Testis (tissue), 2 donors: ENCODE measurements at regions not wholly inside any gene's neighbourhood (a gene's known extent, or its start where the extent isn't known, plus 50 kb on each side); places are given as distances from the start of the nearest gene placed in this dataset.

ENCODE experiments used
- DNase-seq: peaks from one replicate; pipeline ENCODE4 v3.0.0-alpha.2; 2019
- H3K27ac ChIP-seq, 2 donors: fragments of 200-600 bp; sonication (generic); one replicate each; pipeline ENCODE4 v1.5.1; 2019
- H3K27me3 ChIP-seq: fragments of 200-600 bp; sonication (generic); one replicate; pipeline ENCODE4 v1.5.1; 2019
- H3K36me3 ChIP-seq: fragments of 200-600 bp; sonication (generic); one replicate; pipeline ENCODE4 v1.5.1; 2017; ENCODE audit warnings: low read depth; ENCODE audit errors: missing control alignments
- H3K4me1 ChIP-seq: fragments of 200-600 bp; sonication (generic); one replicate; pipeline ENCODE4 v1.5.1; 2019
- H3K4me3 ChIP-seq, 2 donors: fragments of 200-600 bp; sonication (generic); one replicate each; pipeline ENCODE4 v1.5.1; 2017 to 2019
- H3K9me3 ChIP-seq: fragments of 200-600 bp; sonication (generic); one replicate; pipeline ENCODE4 v1.5.1; 2017
- POLR2A ChIP-seq: fragments of 450-650 bp; IDR thresholded peaks from one replicate; pipeline ENCODE4 v1.6.1; 2017; ENCODE audit warnings: antibody characterized with exemption, mild to moderate bottlenecking, moderate library complexity
- WGBS, 2 donors: methylation state at CpG; one replicate each; pipeline ENCODE4 v1.1.5; 2018; 5-methylcytosine and 5-hydroxymethylcytosine counted together
- intact Hi-C: fragments of 100-400 bp; cut with DNase I; formaldehyde crosslinking; loops from one replicate; pipeline ENCODE4 v1.15.1; 2023; ENCODE audit warnings: low total_unique reads
- TF ChIP-seq, protein P1 (sequence below), 3 experiments: fragments of 450-650 bp in 2 of 3; fragments of 200-600 bp in 1 of 3; sonication (generic) in 1 of 3; IDR thresholded peaks; one replicate each; pipeline ENCODE4 v1.5.1; 2016 to 2019; ENCODE audit warnings: antibody characterized with exemption in 3 of 3, mild to moderate bottlenecking in 2 of 3, moderate library complexity in 1 of 3

DNA sequence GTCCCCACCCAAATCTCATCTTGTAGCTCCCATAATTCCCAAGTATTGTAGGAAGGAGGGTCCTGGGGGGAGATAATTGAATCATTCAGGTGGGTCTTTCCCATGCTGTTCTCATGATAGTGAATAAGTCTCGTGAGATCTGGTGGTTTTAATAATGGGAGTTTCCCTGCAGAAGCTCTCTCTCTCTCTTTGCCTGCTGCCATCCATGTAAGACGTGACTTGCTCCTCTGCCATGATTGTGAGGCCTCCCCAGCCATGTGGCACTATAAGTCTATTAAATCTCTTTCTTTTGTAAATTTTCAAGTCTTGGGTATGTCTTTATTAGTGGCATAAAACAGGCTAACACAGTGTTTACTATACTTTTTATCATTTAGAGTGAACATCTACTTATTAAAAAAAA lies 338.8 kb downstream of the ANKRD7 start:
- intact Hi-C loops = no loop called here
- Histone ChIP-seq H3K4me3 (no peak overlapping the region), H3K4me1 (no peaks in the 10 kb centered on the region), H3K9me3 (no peaks in the 10 kb centered on the region), H3K27ac (no peak overlapping the region), H3K36me3 (no peaks in the 10 kb centered on the region), H3K27me3 (no peaks in the 10 kb centered on the region)
- DNase-seq = no peak
- 76 to 88% methylated on average over 2 of the region's 2 CpGs for WGBS, 2 donors
- TF ChIP-seq, protein P1, sequence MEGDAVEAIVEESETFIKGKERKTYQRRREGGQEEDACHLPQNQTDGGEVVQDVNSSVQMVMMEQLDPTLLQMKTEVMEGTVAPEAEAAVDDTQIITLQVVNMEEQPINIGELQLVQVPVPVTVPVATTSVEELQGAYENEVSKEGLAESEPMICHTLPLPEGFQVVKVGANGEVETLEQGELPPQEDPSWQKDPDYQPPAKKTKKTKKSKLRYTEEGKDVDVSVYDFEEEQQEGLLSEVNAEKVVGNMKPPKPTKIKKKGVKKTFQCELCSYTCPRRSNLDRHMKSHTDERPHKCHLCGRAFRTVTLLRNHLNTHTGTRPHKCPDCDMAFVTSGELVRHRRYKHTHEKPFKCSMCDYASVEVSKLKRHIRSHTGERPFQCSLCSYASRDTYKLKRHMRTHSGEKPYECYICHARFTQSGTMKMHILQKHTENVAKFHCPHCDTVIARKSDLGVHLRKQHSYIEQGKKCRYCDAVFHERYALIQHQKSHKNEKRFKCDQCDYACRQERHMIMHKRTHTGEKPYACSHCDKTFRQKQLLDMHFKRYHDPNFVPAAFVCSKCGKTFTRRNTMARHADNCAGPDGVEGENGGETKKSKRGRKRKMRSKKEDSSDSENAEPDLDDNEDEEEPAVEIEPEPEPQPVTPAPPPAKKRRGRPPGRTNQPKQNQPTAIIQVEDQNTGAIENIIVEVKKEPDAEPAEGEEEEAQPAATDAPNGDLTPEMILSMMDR (IDR thresholded peaks at IDR 0.05) = no peak
- no peak for TF ChIP-seq POLR2A

GRCh38 chr7:118572604-118573003 lies 348.1 kb downstream of the ANKRD7 start:
- Histone ChIP-seq H3K9me3 (no peaks in the 10 kb centered on the region), H3K36me3 (no peaks in the 10 kb centered on the region), H3K4me1 (peaks cover 4% of the 10 kb centered on the region), H3K4me3 (no peak overlapping the region), H3K27ac (no peak overlapping the region), H3K27me3 (no peaks in the 10 kb centered on the region)
- DNase-seq = no peak
- intact Hi-C loops = no loop called here
- 83 to 84% methylated on average over 1 of the region's 1 CpG for WGBS, 2 donors
- TF ChIP-seq, protein P1 (IDR thresholded peaks at IDR 0.05) = no peak
- no peak for TF ChIP-seq POLR2A

DNA sequence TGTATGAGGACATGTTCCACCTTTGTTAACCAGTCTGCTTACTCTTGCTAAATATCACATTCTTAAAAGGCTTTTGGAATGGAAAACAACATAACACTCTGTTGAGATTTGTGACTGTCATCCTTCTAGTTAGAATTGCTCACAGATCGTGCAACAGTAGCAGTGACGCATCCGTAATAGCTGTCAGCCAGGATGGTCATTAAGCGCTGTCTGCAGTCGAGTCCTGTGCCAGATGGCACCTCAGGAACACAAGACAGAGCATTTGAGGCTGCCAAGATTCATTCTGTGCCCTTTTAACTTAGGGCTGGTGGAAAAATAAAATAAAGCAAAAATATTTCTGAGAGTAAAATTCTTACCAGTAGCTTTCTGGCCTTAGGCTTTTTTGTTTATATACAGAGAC lies 348.6 kb downstream of the ANKRD7 start:
- TF ChIP-seq, protein P1 (IDR thresholded peaks at IDR 0.05) = no peak
- TF ChIP-seq POLR2A = no peak
- Histone ChIP-seq H3K27ac (no peak overlapping the region), H3K4me1 (peaks cover 4% of the 10 kb centered on the region), H3K27me3 (no peaks in the 10 kb centered on the region), H3K4me3 (no peak overlapping the region), H3K9me3 (no peaks in the 10 kb centered on the region), H3K36me3 (no peaks in the 10 kb centered on the region)
- DNase-seq = peak; percentile 20
- 38 to 64% methylated on average over 5 of the region's 5 CpGs for WGBS, 2 donors
- intact Hi-C loops = no loop called here

DNA sequence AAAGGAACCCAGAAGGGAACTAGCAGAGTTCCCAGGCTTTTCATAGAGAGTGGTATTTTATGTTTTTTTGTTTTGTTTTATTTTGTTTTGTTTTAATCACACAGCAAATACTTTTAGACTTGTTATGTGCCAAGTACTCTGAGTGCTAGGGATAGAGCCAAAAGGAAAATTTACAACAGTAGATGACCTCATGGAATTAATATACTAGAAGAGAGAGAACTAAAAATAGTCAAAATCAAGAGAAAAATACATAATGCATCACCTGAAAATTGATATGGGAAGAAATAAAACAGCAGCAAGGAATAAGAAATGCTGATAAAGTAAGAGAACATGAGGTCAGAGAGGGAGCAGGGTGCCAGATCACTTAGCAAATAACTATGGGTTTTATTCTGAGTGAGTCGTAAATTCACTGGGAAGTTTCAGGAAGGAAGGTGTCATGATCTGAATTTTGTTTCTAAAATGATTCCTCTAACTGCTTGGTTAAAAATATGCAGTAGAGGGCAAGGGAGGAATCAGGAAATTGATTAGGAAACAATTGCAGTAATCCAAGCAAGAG lies 351.0 kb downstream of the ANKRD7 start:
- H3K4me3 ChIP-seq = no peak overlapping the region

More for the DNA sequence above, 351.0 kb downstream of the ANKRD7 start:
- WGBS, 2 donors = 53 to 55% methylated on average over 1 of the region's 1 CpG
- Histone ChIP-seq H3K4me1 (peaks cover 4% of the 10 kb centered on the region), H3K36me3 (no peaks in the 10 kb centered on the region), H3K27ac (peak overlapping the region; percentile 43 to 60), H3K27me3 (no peaks in the 10 kb centered on the region), H3K9me3 (no peaks in the 10 kb centered on the region)
- intact Hi-C loops = no loop called here
- DNase-seq = peak; percentile 13
- TF ChIP-seq, protein P1 (IDR thresholded peaks at IDR 0.05) = no peak
- no peak for TF ChIP-seq POLR2A
